GM19467 (cell line): ENCODE measurements at regions not wholly inside any gene's neighbourhood (a gene's known extent, or its start where the extent isn't known, plus 50 kb on each side); places are given as distances from the start of the nearest gene placed in this dataset.

Experiments used
- ATAC-seq: cut with Tn5 transposase; IDR thresholded peaks from one replicate; pipeline ENCODE4 v1.9.1; 2021; ENCODE audit warnings: mild to moderate bottlenecking, moderate library complexity; ENCODE audit not compliant: unreplicated experiment

DNA sequence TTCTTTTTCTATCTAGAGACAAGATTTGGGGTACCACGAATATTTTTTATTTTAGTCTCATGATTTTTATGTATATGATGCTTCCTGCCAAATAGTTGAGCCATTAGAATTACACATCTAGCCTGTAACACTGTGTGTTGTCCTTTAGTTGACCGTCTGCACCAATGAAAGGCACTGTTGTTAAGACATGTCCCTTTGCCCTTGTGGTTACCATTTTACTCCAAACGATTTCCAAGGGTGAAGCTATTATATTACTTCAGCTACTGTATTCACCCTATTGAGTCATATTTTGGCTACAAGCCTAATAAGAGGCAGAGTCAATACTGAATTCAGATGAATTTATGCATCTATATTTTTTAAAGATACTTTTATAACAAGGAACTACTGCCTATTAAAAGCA, 207.6 kb downstream of the CETN3 start:
- ATAC-seq, result no peak

GRCh38 chr5:90193185-90193822, 216.3 kb downstream of the CETN3 start:
- no peak for ATAC-seq

DNA sequence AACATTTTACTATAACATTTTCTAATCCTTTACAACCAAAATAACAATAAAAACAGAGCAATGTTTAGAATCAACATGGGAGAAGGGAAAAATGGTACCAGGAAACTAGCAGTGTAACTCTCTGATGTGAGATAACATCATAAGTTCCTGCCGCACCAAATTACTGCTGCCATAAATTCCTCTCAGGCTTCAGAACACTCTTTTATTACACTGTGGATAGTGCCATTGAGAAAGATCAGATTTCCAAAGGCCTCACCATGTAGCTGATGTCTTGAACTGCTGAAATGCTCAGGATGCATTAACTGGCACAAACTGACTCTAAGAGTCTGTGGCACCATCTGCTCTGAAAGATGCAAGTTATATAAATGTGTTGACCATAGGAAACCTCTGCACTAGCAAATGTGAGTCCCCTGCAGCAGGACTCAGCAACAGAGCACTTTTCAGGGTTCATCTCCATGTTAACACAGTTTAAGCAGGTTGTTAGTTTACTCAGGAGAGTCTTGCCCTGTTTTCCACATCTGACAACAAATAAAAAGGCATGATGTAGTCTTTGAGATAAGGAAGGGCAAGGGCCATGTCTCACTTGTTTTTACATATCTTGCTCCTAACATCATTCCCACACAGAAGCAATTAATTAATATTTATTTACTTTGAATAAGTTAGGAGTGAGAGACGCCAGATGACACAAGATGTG, 218.1 kb downstream of the CETN3 start:
- ATAC-seq, result no peak

DNA sequence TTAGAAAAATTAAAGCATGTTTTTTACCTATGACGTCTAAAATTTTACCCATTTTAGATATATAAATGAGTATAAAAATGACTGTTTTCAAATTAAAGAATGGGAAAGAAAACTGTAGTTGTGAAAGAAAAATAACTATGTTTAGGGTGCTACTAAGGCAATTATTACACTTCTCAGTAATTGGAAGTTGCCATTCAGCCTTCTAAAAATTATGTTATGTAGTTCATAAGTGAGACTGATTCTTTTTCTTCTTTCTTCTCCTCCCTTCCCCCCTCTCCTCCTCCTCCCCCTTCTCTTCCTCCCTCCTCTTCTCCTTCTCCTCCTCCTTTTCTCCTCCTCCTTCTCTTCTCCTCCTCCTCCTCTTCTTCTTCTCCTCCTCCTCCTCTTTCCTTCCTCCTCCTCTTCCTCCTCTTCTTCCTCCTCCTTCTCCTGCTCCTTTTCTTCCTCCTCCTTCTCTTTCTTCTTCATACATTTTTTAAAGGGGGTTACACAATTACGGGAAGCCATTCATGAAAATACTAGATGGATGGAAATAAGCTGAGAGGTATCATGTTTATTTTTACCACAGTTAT, 223.6 kb downstream of the CETN3 start:
- ATAC-seq, result no peak

- ATAC-seq, result no peak
Observed at GRCh38 chr5:90184764-90185163, 224.8 kb downstream of the CETN3 start.

GRCh38 chr5:90182726-90183125, 226.8 kb downstream of the CETN3 start:
- no peak for ATAC-seq

GRCh38 chr5:90174236-90174635, 235.3 kb downstream of the CETN3 start:
- ATAC-seq, result no peak

DNA sequence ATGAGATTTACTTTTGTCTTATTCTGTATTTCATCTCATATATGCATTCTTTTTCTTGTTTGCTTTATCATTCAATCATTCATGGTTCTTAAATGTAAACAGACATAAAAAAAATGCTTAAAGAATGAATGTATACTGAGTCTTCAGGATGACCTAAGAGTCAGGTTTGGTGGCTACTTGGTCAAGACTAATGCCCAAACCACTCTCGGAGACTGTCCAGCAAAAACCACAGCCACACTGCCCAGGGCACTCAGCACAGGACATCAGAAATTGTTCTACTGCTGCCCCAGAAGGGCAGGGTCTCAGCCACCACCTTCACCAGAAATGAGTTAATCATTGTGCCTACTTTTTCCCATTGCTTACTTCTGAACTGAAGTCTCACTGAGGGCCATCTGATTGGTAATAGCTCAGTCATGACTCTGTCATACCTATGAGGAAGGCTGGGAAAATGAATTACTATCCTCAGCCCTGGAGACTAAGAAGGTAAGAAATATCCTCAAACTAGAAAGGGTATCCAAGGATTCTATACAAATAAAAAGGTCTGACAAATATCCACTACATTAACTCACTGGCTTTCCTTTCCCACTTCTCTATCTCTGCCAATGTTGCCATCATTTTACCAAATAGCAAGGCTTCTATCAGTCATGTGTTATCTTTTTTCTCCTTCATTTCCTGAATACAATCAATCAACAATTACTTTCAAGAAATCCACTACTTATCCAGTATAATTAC, 236.1 kb downstream of the CETN3 start:
- ATAC-seq, result no peak

- no peak for ATAC-seq
Observed at GRCh38 chr5:90171466-90171865, 238.1 kb downstream of the CETN3 start.

GRCh38 chr5:90170261-90170660, 239.3 kb downstream of the CETN3 start:
- ATAC-seq, result no peak

DNA sequence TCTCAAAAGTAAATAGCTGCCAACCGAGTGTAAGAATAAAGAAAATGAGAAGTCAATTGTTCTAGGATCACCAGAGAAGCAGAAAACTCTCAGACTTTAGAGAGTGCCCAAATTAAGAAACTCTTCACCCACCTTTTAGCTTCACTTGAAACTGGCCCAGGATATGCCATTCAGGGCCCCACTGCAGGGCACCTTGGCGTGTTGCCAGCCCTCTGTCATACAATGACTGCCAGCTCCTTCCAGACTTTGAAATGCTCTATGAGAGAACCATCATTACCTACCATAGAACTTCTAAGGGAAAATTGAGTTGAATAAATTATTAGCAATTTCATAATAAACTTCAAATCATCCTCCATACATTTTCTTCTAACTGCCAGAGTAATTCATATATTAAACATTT, 240.5 kb downstream of the CETN3 start:
- ATAC-seq, result no peak

DNA sequence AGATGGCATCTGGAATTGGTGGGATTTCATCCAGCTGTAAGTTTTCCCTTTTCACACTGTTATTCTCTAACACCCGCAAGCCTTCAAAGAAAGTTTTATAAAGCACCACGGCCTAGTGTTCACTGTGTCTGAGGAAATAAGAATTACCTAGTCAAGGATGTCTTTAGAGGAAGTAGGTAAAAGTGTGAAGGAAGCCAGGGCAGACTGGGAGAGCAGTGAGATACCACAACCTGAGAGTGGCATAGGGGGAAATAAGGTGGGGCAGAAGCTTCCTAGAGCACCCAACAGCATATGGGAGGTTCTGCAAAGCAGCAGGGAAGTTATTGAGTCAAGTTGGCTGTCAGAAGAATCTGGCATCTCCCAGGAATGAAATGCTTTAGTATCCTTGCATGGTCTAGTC, 241.2 kb downstream of the CETN3 start:
- no peak for ATAC-seq

GRCh38 chr5:90166816-90167215, 242.7 kb downstream of the CETN3 start:
- ATAC-seq, result no peak

DNA sequence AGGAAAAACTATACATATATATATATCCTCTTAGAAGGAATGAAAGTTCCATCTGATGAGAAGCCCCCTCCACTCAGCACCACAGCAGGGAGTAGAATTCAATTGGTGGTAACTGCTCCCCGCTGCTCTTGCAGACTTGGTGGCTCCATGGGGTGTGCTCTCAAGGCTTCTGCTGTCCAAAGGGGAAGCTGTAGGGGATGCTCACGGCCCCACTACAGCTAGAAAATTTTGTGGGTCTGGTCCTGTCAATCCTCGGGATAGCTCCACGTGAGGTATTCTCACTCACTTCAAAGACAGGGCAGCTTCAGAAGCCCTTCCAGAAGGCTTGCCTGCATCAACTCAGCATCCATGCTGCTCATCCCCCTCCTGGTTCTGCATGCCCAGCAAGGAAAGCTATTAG, 247.2 kb downstream of the CETN3 start:
- no peak for ATAC-seq

GRCh38 chr5:90161414-90161813, 248.1 kb downstream of the CETN3 start:
- ATAC-seq, result peak; percentile 57

DNA sequence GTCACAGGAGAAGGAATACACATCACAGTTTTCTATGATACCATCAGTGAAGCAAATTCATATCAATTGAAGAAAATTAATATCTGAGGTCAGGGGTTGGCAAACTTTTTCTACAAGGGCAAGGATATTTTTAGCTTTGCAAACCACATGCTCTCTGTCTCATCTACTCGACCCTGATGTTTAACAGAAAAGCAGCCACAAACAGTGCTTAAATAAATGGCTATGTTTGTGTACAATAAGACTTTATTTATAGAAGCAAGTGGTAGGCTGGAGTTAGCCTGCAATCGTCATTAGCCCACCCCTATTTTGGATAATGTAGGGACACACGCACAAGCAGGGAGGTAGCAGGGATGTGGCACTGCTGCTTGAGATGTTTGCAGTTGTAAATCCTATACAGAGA, 251.4 kb downstream of the CETN3 start:
- no peak for ATAC-seq

DNA sequence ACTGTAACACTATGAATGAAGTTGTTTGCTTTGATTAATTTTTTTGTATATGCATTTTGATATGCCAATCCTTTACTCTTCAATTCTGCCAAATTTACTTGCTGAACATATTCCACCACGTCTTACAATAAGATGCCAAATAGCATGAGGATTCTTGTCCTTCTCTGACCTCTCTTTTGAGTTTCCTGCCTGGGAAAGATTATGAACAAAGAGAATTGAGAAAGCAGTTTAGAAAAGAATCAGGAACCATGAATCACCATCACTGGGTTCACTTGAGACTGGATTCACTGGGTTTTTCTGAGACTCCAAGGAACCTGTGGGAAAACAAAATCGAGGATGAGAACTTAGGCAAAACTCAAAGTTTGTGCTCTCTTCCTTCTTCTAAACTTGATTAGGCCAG, 256.5 kb downstream of the CETN3 start:
- ATAC-seq, result no peak

GRCh38 chr5:90144625-90145327, 264.8 kb downstream of the CETN3 start:
- no peak for ATAC-seq

DNA sequence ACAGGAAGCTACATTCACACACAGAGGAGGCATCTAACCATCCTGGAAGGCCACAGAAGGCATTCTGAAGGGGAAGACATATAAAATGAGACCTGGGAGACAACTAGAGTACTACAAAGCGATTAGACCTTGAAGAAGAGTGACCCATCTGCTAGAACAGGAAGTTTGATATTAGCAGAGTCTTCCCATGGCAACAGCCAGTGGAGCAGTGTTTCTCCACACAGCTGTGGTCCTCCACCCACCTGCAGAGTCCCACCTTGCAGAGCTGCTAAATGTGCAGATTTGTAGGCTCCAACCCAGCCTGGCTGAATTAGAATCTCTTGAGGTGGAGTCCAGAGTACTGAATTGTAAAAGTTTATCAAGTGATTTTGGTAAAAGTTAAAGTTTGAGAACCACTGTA, 267.0 kb downstream of the CETN3 start:
- no peak for ATAC-seq

- no peak for ATAC-seq
Observed at GRCh38 chr5:90141984-90142383, 267.6 kb downstream of the CETN3 start.

GRCh38 chr5:90136952-90137528, 272.5 kb downstream of the CETN3 start:
- no peak for ATAC-seq
